Parathyroid adenoma (tissue), 2 donors: ENCODE measurements at regions not wholly inside any gene's neighbourhood (a gene's known extent, or its start where the extent isn't known, plus 50 kb on each side); places are given as distances from the start of the nearest gene placed in this dataset.

ENCODE experiments used
- H2AFZ ChIP-seq: fragments of 300-600 bp; sonication (generic); one replicate; pipeline ENCODE4 v1.7.0; 2017; ENCODE audit warnings: antibody characterized with exemption, mild to moderate bottlenecking
- H3K27ac ChIP-seq: fragments of 300-600 bp; sonication (generic); one replicate; pipeline ENCODE4 v1.7.0; 2017
- H3K27me3 ChIP-seq: fragments of 300-600 bp; sonication (generic); one replicate; pipeline ENCODE4 v1.7.0; 2017; ENCODE audit warnings: low read length; ENCODE audit not compliant: control insufficient read depth, insufficient read depth
- H3K36me3 ChIP-seq: fragments of 300-600 bp; sonication (generic); one replicate; pipeline ENCODE4 v1.7.0; 2017; ENCODE audit warnings: low read length; ENCODE audit not compliant: control insufficient read depth, insufficient read depth
- H3K4me1 ChIP-seq: fragments of 300-600 bp; sonication (generic); one replicate; pipeline ENCODE4 v1.7.0; 2017; ENCODE audit warnings: control low read depth
- H3K4me2 ChIP-seq: fragments of 300-600 bp; sonication (generic); one replicate; pipeline ENCODE4 v1.7.0; 2017; ENCODE audit warnings: low read length
- H3K4me3 ChIP-seq: fragments of 300-600 bp; sonication (generic); one replicate; pipeline ENCODE4 v1.7.0; 2017; ENCODE audit warnings: low read depth, low read length
- H3K79me2 ChIP-seq: fragments of 300-600 bp; sonication (generic); one replicate; pipeline ENCODE4 v1.7.0; 2017; ENCODE audit warnings: control low read depth
- H3K9ac ChIP-seq: fragments of 300-600 bp; sonication (generic); one replicate; pipeline ENCODE4 v1.7.0; 2017; ENCODE audit warnings: mild to moderate bottlenecking
- H3K9me3 ChIP-seq: fragments of 300-600 bp; sonication (generic); one replicate; pipeline ENCODE4 v1.7.0; 2017; ENCODE audit warnings: low read length; ENCODE audit not compliant: control insufficient read depth
- TF ChIP-seq, protein P1 (sequence below): fragments of 300-600 bp; sonication (generic); IDR thresholded peaks from one replicate; pipeline ENCODE4 v1.7.0; 2017; ENCODE audit warnings: antibody characterized with exemption, mild to moderate bottlenecking
- donor health status: primary hyperparathyroidism.

DNA sequence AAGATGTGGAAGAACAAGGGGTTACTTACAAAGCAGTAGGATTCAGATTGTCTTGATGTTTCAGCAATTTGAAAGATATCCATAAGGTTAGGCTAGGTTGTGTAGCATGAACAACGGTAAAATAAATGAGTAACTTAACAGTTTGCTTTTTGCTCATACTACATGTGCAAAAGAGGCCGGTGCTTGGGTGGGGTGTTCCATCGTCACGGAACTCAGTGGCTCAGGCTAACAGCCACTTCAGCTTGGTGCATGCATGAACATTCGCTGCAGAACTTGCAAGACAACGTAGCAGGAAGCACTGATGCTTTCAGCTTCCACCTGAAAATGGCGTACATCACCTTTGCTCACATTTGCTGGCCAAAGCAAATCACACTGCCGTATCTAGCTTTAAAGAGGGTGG, 407.3 kb upstream of the CDH20 start:
- no peak overlapping the region for H3K27ac ChIP-seq
- no peaks in the 10 kb centered on the region for H3K9me3 ChIP-seq
- no peaks in the 10 kb centered on the region for H3K4me1 ChIP-seq
- no peaks in the 10 kb centered on the region for H3K36me3 ChIP-seq
- H3K79me2 ChIP-seq: no peaks in the 10 kb centered on the region
- TF ChIP-seq, protein P1, sequence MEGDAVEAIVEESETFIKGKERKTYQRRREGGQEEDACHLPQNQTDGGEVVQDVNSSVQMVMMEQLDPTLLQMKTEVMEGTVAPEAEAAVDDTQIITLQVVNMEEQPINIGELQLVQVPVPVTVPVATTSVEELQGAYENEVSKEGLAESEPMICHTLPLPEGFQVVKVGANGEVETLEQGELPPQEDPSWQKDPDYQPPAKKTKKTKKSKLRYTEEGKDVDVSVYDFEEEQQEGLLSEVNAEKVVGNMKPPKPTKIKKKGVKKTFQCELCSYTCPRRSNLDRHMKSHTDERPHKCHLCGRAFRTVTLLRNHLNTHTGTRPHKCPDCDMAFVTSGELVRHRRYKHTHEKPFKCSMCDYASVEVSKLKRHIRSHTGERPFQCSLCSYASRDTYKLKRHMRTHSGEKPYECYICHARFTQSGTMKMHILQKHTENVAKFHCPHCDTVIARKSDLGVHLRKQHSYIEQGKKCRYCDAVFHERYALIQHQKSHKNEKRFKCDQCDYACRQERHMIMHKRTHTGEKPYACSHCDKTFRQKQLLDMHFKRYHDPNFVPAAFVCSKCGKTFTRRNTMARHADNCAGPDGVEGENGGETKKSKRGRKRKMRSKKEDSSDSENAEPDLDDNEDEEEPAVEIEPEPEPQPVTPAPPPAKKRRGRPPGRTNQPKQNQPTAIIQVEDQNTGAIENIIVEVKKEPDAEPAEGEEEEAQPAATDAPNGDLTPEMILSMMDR: no peak
- no peak overlapping the region for H3K4me3 ChIP-seq
- no peak overlapping the region for H2AFZ ChIP-seq
- H3K9ac ChIP-seq: no peak overlapping the region
- no peak overlapping the region for H3K4me2 ChIP-seq
- no peaks in the 10 kb centered on the region for H3K27me3 ChIP-seq

DNA sequence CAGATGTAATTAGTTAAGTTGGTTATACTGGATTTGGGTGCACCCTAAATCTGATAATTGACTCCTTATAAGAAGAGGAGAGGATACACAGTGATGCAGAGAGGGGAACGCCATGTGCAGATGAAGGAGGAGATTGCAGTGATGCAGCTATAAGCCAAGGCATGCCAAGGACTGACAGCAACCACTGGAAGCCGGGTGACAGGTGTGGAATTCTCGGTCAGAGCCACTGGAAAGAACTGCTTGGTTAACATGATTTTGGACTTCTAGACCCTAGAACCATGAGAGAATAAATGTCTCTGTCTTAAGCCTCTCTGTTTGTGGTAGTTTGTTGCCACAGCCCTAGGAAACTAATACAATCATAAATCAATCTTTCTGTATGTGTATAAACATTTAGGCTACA, 403.3 kb upstream of the CDH20 start:
- Histone ChIP-seq H2AFZ (no peak overlapping the region), H3K79me2 (no peaks in the 10 kb centered on the region), H3K4me2 (no peak overlapping the region), H3K27ac (no peak overlapping the region), H3K4me1 (no peaks in the 10 kb centered on the region), H3K4me3 (no peak overlapping the region), H3K9ac (no peak overlapping the region), H3K36me3 (no peaks in the 10 kb centered on the region), H3K9me3 (no peaks in the 10 kb centered on the region), H3K27me3 (no peaks in the 10 kb centered on the region)
- TF ChIP-seq, protein P1: no peak

- Histone ChIP-seq H3K4me1 (no peaks in the 10 kb centered on the region), H3K27ac (no peak overlapping the region), H3K27me3 (no peaks in the 10 kb centered on the region), H3K9me3 (no peaks in the 10 kb centered on the region), H3K79me2 (no peaks in the 10 kb centered on the region), H3K4me3 (no peak overlapping the region), H2AFZ (no peak overlapping the region), H3K9ac (no peak overlapping the region), H3K36me3 (no peaks in the 10 kb centered on the region), H3K4me2 (no peak overlapping the region)
- TF ChIP-seq, protein P1: no peak
These were observed 398.0 kb upstream of the CDH20 start for GRCh38 chr18:60935041-60935910.

DNA sequence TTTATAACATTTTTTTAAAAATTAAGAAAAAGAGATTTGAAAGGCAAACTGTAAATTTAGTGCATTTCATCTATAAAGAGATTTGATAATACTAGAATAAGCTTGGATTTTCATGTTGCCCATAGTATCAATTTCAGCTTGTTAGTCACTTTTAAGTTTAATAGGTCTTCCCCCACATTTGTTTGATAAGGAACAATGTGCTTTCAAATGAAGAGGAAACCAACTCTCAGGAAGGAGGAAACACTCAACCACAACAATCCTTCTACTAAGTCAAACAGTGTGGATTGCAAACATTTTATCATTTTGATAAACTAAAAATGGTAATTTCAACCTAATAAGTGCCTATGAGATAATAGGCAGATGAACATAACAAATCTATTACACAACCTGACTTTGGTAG, 397.1 kb upstream of the CDH20 start:
- Histone ChIP-seq H3K4me2 (no peak overlapping the region), H3K4me3 (no peak overlapping the region), H3K9ac (no peak overlapping the region)

More for the DNA sequence above, 397.1 kb upstream of the CDH20 start:
- Histone ChIP-seq H3K36me3 (no peaks in the 10 kb centered on the region), H3K27me3 (no peaks in the 10 kb centered on the region), H2AFZ (no peak overlapping the region), H3K9me3 (no peaks in the 10 kb centered on the region), H3K4me1 (no peaks in the 10 kb centered on the region), H3K79me2 (no peaks in the 10 kb centered on the region), H3K27ac (no peak overlapping the region)
- TF ChIP-seq, protein P1: no peak
